CD4-positive, alpha-beta T cell treated with Interferon gamma for 1 hour (primary cell): ENCODE measurements at regions not wholly inside any gene's neighbourhood (a gene's known extent, or its start where the extent isn't known, plus 50 kb on each side); places are given as distances from the start of the nearest gene placed in this dataset.
"Not testable (repeated sequence)": the region's sequence is repeated elsewhere in the genome, so short reads cannot be mapped to it uniquely, and the experiment has no call there.

Source experiments
- DNase-seq: peaks from one replicate; pipeline ENCODE4 v3.0.0-alpha.2; 2020

- no peak for DNase-seq
Observed at GRCh38 chr1:196088541-196088940, 519.7 kb downstream of the KCNT2 start.

- no peak for DNase-seq
Observed at GRCh38 chr1:196078691-196079090, 529.5 kb downstream of the KCNT2 start.

- no peak for DNase-seq
Observed at GRCh38 chr1:196075621-196076020, 532.6 kb downstream of the KCNT2 start.

- DNase-seq, result no peak
Observed at GRCh38 chr1:196074182-196074581, 534.1 kb downstream of the KCNT2 start.

- no peak for DNase-seq
Observed at GRCh38 chr1:196071447-196071846, 536.8 kb downstream of the KCNT2 start.

GRCh38 chr1:196070940-196071339 lies 537.3 kb downstream of the KCNT2 start:
- no peak for DNase-seq

- no peak for DNase-seq
Observed at GRCh38 chr1:196063952-196064351, 544.3 kb downstream of the KCNT2 start.

GRCh38 chr1:196063294-196063693 lies 544.9 kb downstream of the KCNT2 start:
- DNase-seq, result no peak

GRCh38 chr1:196060539-196060938 lies 547.7 kb downstream of the KCNT2 start:
- DNase-seq, result no peak

- DNase-seq, result no peak
Observed at GRCh38 chr1:196059210-196059609, 549.0 kb downstream of the KCNT2 start.

GRCh38 chr1:196056966-196057365 lies 551.3 kb downstream of the KCNT2 start:
- no peak for DNase-seq

- DNase-seq, result no peak
Observed at GRCh38 chr1:196049407-196049806, 558.8 kb downstream of the KCNT2 start.

- no peak for DNase-seq
Observed at GRCh38 chr1:196043268-196043667, 565.0 kb downstream of the KCNT2 start.

- DNase-seq, result no peak
Observed at GRCh38 chr1:196034080-196034706, 574.0 kb downstream of the KCNT2 start.

GRCh38 chr1:196031387-196031786 lies 576.9 kb downstream of the KCNT2 start:
- not testable (repeated sequence) for DNase-seq

- DNase-seq, result no peak
Observed at GRCh38 chr1:196030455-196030854, 577.8 kb downstream of the KCNT2 start.

GRCh38 chr1:196029410-196029809 lies 578.8 kb downstream of the KCNT2 start:
- DNase-seq, result no peak

GRCh38 chr1:196027127-196027526 lies 581.1 kb downstream of the KCNT2 start:
- DNase-seq, result no peak

GRCh38 chr1:196021174-196021573 lies 587.1 kb downstream of the KCNT2 start:
- not testable (repeated sequence) for DNase-seq

- no peak for DNase-seq
Observed at GRCh38 chr1:196009362-196009761, 598.9 kb downstream of the KCNT2 start.

GRCh38 chr1:196007763-196008162 lies 600.5 kb downstream of the KCNT2 start:
- DNase-seq, result no peak

- DNase-seq, result no peak
Observed at GRCh38 chr1:196005426-196005825, 602.8 kb downstream of the KCNT2 start.

- DNase-seq, result not testable (repeated sequence)
Observed at GRCh38 chr1:196004388-196004787, 603.9 kb downstream of the KCNT2 start.

GRCh38 chr1:196002906-196003305 lies 605.3 kb downstream of the KCNT2 start:
- DNase-seq, result no peak

- DNase-seq, result not testable (repeated sequence)
Observed at GRCh38 chr1:196002296-196002695, 605.9 kb downstream of the KCNT2 start.
